ENCODE measurements at regions not wholly inside any gene's neighbourhood (a gene's known extent, or its start where the extent isn't known, plus 50 kb on each side); places are given as distances from the start of the nearest gene placed in this dataset.

DNA sequence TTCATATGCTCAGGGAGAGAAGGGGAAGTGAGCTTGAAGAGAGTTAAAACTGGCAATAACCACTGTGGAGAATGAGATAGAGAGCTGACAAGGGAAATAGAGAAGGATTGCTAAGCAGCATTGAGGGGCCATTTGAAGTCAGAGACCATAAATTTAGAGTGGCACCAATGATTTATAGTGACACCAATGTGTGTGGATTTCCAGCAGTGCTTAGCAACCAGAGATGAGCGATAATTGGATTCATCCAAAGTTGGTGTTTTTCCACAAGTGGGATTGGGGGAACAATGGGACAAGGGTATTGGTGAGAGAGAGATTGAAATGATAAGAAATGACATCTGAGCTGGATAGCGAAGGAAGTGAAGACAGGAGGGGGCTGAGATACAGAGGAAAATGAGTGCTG, 114.1 kb downstream of the C1orf94 start:
- Histone ChIP-seq H3K27ac (no peak overlapping the region), H3K4me3 (no peak overlapping the region), H4K20me1 (no peaks in the 10 kb centered on the region), H3K4me1 (peaks cover 0 to 5% (median 0%) of the 10 kb centered on the region in 10 experiments; a peak in 2 of 20 replicates), H3K36me3 (no peaks in the 10 kb centered on the region), H3K9me3 (replicated peaks in 1 of 11) (no peaks in the 10 kb centered on the region), H3K4me2 (no peak overlapping the region), H3K27me3 (no peaks in the 10 kb centered on the region), H3K9ac (no peak overlapping the region)
- no peak for TF ChIP-seq Cebpa-rat (IDR thresholded peaks at IDR 0.05)

DNA sequence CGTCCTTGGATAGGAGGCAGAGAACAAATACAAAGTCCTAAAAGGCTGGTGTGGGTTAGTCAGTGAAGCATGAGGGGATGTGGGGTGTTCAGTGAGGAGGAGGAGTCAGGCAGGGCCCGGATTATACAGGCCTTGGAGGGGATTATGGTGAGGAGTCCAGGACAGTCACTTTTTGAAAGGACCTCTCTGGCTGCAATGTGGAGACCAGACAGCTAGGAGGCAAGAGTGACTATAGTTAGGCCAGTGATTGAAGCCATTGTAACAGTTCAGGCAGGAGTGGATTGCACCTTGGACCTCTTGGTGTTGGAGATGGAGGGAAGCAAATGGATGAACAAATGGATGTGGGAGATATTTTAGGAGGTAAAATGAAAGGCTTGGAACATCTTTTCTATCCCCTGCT, 115.8 kb downstream of the C1orf94 start:
- Histone ChIP-seq H4K20me1 (no peaks in the 10 kb centered on the region), H3K4me2 (no peak overlapping the region), H3K36me3 (no peaks in the 10 kb centered on the region), H3K9me3 (replicated peaks in 1 of 11) (peaks cover 0 to 10% (median 0%) of the 10 kb centered on the region in 11 experiments; a peak in 1 of 22 replicates), H3K27me3 (no peaks in the 10 kb centered on the region), H3K27ac (no peak overlapping the region), H3K9ac (no peak overlapping the region), H3K4me1 (peaks cover 0 to 2% (median 0%) of the 10 kb centered on the region in 10 experiments; a peak in 2 of 20 replicates), H3K4me3 (no peak overlapping the region)
- no peak for TF ChIP-seq Cebpa-rat (IDR thresholded peaks at IDR 0.05)

DNA sequence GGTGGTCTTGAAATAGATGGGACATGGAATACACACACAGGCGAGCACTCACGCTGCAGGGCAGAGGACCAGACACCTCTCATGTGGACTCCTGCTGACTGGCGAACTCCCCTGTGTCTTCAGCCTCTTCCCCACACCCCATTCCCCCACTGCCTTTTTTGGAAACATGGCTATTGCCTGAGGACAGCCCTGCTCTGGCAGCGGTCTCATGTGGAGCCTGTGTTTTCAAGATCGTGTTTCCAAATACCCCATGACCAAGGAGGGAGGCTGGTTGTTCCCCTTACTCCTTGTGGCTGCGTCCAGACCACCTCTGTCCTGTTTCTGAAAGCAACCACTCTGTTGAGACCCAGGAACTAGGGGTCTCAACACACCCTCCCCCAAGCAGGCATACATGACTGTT, 119.4 kb downstream of the C1orf94 start:
- H4K20me1 ChIP-seq: no peaks in the 10 kb centered on the region
- H3K27me3 ChIP-seq: no peaks in the 10 kb centered on the region
- H3K27ac ChIP-seq: no peak overlapping the region
- peaks cover 0 to 14% (median 0%) of the 10 kb centered on the region in 11 experiments; a peak in 1 of 22 replicates for H3K9me3 ChIP-seq (replicated peaks in 1 of 11)
- H3K4me3 ChIP-seq: no peak overlapping the region
- no peak for TF ChIP-seq Cebpa-rat (IDR thresholded peaks at IDR 0.05)
- H3K4me1 ChIP-seq: no peaks in the 10 kb centered on the region
- no peak overlapping the region for H3K9ac ChIP-seq
- no peaks in the 10 kb centered on the region for H3K36me3 ChIP-seq
- no peak overlapping the region for H3K4me2 ChIP-seq

- Histone ChIP-seq H3K27me3 (no peaks in the 10 kb centered on the region), H3K4me1 (no peaks in the 10 kb centered on the region), H4K20me1 (no peaks in the 10 kb centered on the region), H3K4me2 (no peak overlapping the region), H3K27ac (no peak overlapping the region), H3K9ac (no peak overlapping the region), H3K9me3 (replicated peaks in 1 of 11) (peaks cover 14 to 24% (median 20%) of the 10 kb centered on the region in 11 experiments; a peak in 21 of 22 replicates), H3K4me3 (no peak overlapping the region), H3K36me3 (no peaks in the 10 kb centered on the region)
- no peak for TF ChIP-seq Cebpa-rat (IDR thresholded peaks at IDR 0.05)
Measured at GRCh38 chr1:34302798-34303197, 126.1 kb downstream of the C1orf94 start.

- no peak overlapping the region for H3K4me2 ChIP-seq
- no peaks in the 10 kb centered on the region for H3K4me1 ChIP-seq
- H3K9ac ChIP-seq: no peak overlapping the region
- H3K9me3 ChIP-seq (replicated peaks in 1 of 11): peaks cover 14 to 24% (median 19%) of the 10 kb centered on the region in 11 experiments; a peak in 21 of 22 replicates
- H3K27ac ChIP-seq: no peak overlapping the region
- H4K20me1 ChIP-seq: no peaks in the 10 kb centered on the region
- no peaks in the 10 kb centered on the region for H3K27me3 ChIP-seq
- no peak for TF ChIP-seq Cebpa-rat (IDR thresholded peaks at IDR 0.05)
- no peaks in the 10 kb centered on the region for H3K36me3 ChIP-seq
- H3K4me3 ChIP-seq: no peak overlapping the region
Measured at GRCh38 chr1:34303218-34303617, 126.5 kb downstream of the C1orf94 start.

GRCh38 chr1:34306568-34306967, 129.9 kb downstream of the C1orf94 start:
- Histone ChIP-seq H3K4me1 (no peaks in the 10 kb centered on the region), H3K4me3 (no peak overlapping the region), H3K27ac (no peak overlapping the region), H3K4me2 (no peak overlapping the region), H4K20me1 (no peaks in the 10 kb centered on the region), H3K9ac (no peak overlapping the region), H3K36me3 (no peaks in the 10 kb centered on the region), H3K27me3 (no peaks in the 10 kb centered on the region), H3K9me3 (replicated peaks in 1 of 11) (peaks cover 14 to 34% (median 29%) of the 10 kb centered on the region in 11 experiments)
- no peak for TF ChIP-seq Cebpa-rat (IDR thresholded peaks at IDR 0.05)

DNA sequence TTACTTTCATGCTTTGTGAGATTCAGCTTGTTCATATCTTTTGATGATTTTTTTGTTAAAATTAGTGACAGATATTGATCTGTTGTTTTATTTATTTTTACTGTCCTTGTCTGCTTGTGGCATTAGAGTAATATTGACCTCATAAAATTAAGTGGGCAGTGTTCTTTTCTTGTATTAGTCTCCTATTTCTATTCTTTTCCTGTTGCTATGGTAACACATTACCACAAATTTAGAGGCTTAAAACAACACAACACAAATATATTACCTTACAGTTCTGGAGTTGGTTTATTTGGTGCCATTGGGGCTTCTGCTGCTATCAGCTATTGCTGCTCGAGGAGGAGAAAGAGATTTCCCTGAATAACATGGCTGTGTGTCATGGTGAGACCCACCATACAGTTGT, 135.7 kb downstream of the C1orf94 start:
- Histone ChIP-seq H3K9ac (no peak overlapping the region), H3K36me3 (no peaks in the 10 kb centered on the region), H4K20me1 (no peaks in the 10 kb centered on the region), H3K27ac (no peak overlapping the region), H3K9me3 (replicated peaks in 1 of 11) (peaks cover 21 to 38% (median 33%) of the 10 kb centered on the region in 11 experiments), H3K4me2 (no peak overlapping the region), H3K27me3 (no peaks in the 10 kb centered on the region), H3K4me1 (no peaks in the 10 kb centered on the region), H3K4me3 (no peak overlapping the region)
- no peak for TF ChIP-seq Cebpa-rat (IDR thresholded peaks at IDR 0.05)

DNA sequence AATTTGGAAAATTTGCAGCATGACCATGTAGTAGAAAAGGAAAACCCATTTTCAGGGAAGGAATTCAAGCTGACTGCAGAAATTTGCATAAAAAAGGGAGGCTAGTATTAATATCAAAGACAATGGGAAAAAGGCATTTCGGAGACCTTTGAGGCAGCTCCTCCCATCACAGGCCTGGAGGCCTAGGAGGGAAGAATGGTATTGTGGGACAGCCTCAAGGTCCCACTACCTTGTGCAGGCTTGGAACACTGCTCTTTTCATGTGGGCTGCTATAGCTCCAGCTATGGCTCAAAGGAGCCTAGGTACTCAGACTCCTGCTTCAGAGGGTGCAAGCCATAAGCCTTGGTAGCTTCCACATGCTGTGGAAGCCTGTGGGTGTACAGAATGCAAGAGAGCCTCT, 139.3 kb downstream of the C1orf94 start:
- H3K27ac ChIP-seq: no peak overlapping the region
- no peaks in the 10 kb centered on the region for H3K36me3 ChIP-seq
- no peak overlapping the region for H3K4me3 ChIP-seq
- H3K9ac ChIP-seq: no peak overlapping the region
- H3K27me3 ChIP-seq: no peaks in the 10 kb centered on the region
- no peaks in the 10 kb centered on the region for H3K4me1 ChIP-seq
- H3K9me3 ChIP-seq (replicated peaks in 1 of 11): peaks cover 20 to 29% (median 26%) of the 10 kb centered on the region in 11 experiments
- H3K4me2 ChIP-seq: no peak overlapping the region
- TF ChIP-seq Cebpa-rat (IDR thresholded peaks at IDR 0.05): no peak
- no peaks in the 10 kb centered on the region for H4K20me1 ChIP-seq

GRCh38 chr1:34316773-34317172, 140.1 kb downstream of the C1orf94 start:
- Histone ChIP-seq H3K9me3 (replicated peaks in 1 of 11) (peaks cover 20 to 23% (median 21%) of the 10 kb centered on the region in 11 experiments), H3K27me3 (no peaks in the 10 kb centered on the region), H3K9ac (no peak overlapping the region), H4K20me1 (no peaks in the 10 kb centered on the region), H3K4me2 (no peak overlapping the region), H3K4me3 (no peak overlapping the region), H3K27ac (no peak overlapping the region), H3K4me1 (no peaks in the 10 kb centered on the region), H3K36me3 (no peaks in the 10 kb centered on the region)
- TF ChIP-seq Cebpa-rat (IDR thresholded peaks at IDR 0.05): no peak

GRCh38 chr1:34319218-34319617, 142.5 kb downstream of the C1orf94 start:
- H3K27ac ChIP-seq: no peak overlapping the region
- peaks cover 20 to 33% (median 22%) of the 10 kb centered on the region in 11 experiments for H3K9me3 ChIP-seq (replicated peaks in 1 of 11)
- no peaks in the 10 kb centered on the region for H4K20me1 ChIP-seq
- H3K9ac ChIP-seq: no peak overlapping the region
- H3K27me3 ChIP-seq: no peaks in the 10 kb centered on the region
- no peaks in the 10 kb centered on the region for H3K36me3 ChIP-seq
- no peak for TF ChIP-seq Cebpa-rat (IDR thresholded peaks at IDR 0.05)
- H3K4me1 ChIP-seq: no peaks in the 10 kb centered on the region
- H3K4me3 ChIP-seq: no peak overlapping the region
- no peak overlapping the region for H3K4me2 ChIP-seq

All from BLaER1 treated with 17β-estradiol and CSF1 and Interleukin-3, amounts not matched to agents 10 nM and 100 nM (cell line).